Neuronal stem cell (in vitro differentiated cells): ENCODE measurements at regions not wholly inside any gene's neighbourhood (a gene's known extent, or its start where the extent isn't known, plus 50 kb on each side); places are given as distances from the start of the nearest gene placed in this dataset.
"Not testable (repeated sequence)": the region's sequence is repeated elsewhere in the genome, so short reads cannot be mapped to it uniquely, and the experiment has no call there.

Source experiments
- DNase-seq: peaks from one replicate; pipeline ENCODE4 v3.0.0-alpha.2; 2013; ENCODE audit warnings: low spot score
- H2AFZ ChIP-seq: one replicate; pipeline ENCODE4 v1.6.1; 2013; ENCODE audit warnings: mild to moderate bottlenecking, low read length, inconsistent platforms
- H2AK5ac ChIP-seq: 2 replicates; pipeline ENCODE4 v1.6.1; 2013; ENCODE audit warnings: low read depth, mild to moderate bottlenecking, inconsistent platforms, low read length, moderate library complexity, mixed read lengths
- H2BK120ac ChIP-seq: 2 replicates; pipeline ENCODE4 v1.6.1; 2013; ENCODE audit warnings: low read depth, mild to moderate bottlenecking, inconsistent platforms, low read length, moderate library complexity, mixed read lengths
- H2BK12ac ChIP-seq: one replicate; pipeline ENCODE4 v1.6.1; 2013; ENCODE audit warnings: low read length, inconsistent platforms
- H2BK15ac ChIP-seq: 2 replicates; pipeline ENCODE4 v1.6.1; 2013; ENCODE audit warnings: mild to moderate bottlenecking, low read length, inconsistent platforms, mixed read lengths
- H2BK5ac ChIP-seq: one replicate; pipeline ENCODE4 v1.6.1; 2013; ENCODE audit warnings: inconsistent platforms, mild to moderate bottlenecking, low read length, moderate library complexity
- H3K14ac ChIP-seq: one replicate; pipeline ENCODE4 v1.6.1; 2013; ENCODE audit warnings: low read length, inconsistent platforms
- H3K18ac ChIP-seq: 2 replicates; pipeline ENCODE4 v1.6.1; 2013; ENCODE audit warnings: low read length, inconsistent platforms
- H3K23ac ChIP-seq: 2 replicates; pipeline ENCODE4 v1.6.1; 2013; ENCODE audit warnings: low read depth, mild to moderate bottlenecking, mixed read lengths, low read length, inconsistent platforms; ENCODE audit not compliant: poor library complexity
- H3K27ac ChIP-seq: replicated peaks from 3 replicates; pipeline ENCODE4 v1.5.1; 2013; ENCODE audit warnings: low read length, inconsistent platforms
- H3K27me3 ChIP-seq, 3 experiments: 2 replicates each; pipeline ENCODE4 v1.6.1; 2013; ENCODE audit warnings: low read length in 3 of 3, mild to moderate bottlenecking in 2 of 3, inconsistent platforms in 1 of 3, low read depth in 1 of 3, mixed read lengths in 1 of 3, moderate library complexity in 1 of 3; ENCODE audit not compliant: control insufficient read depth in 3 of 3, insufficient read depth in 3 of 3
- H3K36me3 ChIP-seq, 2 donors: replicated peaks in 1 of 2; 2 replicates each; pipeline ENCODE4 v1.6.1; 2013; ENCODE audit warnings: low read length in 2 of 2; ENCODE audit not compliant: control insufficient read depth in 2 of 2, insufficient read depth in 2 of 2
- H3K4ac ChIP-seq: 2 replicates; pipeline ENCODE4 v1.6.1; 2013; ENCODE audit warnings: inconsistent platforms, mild to moderate bottlenecking, low read length, moderate library complexity
- H3K4me1 ChIP-seq, 2 donors: 1 replicate in 1 of 2; 2 replicates in 1 of 2; pipeline ENCODE4 v1.6.1; 2013; ENCODE audit warnings: low read length in 2 of 2, low read depth in 1 of 2; ENCODE audit not compliant: control insufficient read depth in 2 of 2, insufficient read depth in 1 of 2
- H3K4me2 ChIP-seq: one replicate; pipeline ENCODE4 v1.6.1; 2013; ENCODE audit warnings: mild to moderate bottlenecking, low read length, inconsistent platforms; ENCODE audit not compliant: insufficient read depth, poor library complexity, severe bottlenecking
- H3K4me3 ChIP-seq, 2 donors: 2 replicates each; pipeline ENCODE4 v1.5.1; 2013; ENCODE audit warnings: low read length in 2 of 2, mild to moderate bottlenecking in 2 of 2, inconsistent platforms in 1 of 2, moderate library complexity in 1 of 2
- H3K79me1 ChIP-seq: one replicate; pipeline ENCODE4 v1.6.1; 2013; ENCODE audit warnings: low read depth, mild to moderate bottlenecking, inconsistent platforms, low read length, moderate library complexity
- H3K9ac ChIP-seq: one replicate; pipeline ENCODE4 v1.6.1; 2013; ENCODE audit warnings: mild to moderate bottlenecking, low read depth, low read length, inconsistent platforms; ENCODE audit not compliant: poor library complexity
- H3K9me3 ChIP-seq, 2 donors: replicated peaks in 1 of 2; 2 replicates each; pipeline versions ENCODE3 to v1.6.1; 2013; ENCODE audit warnings: low read length in 2 of 2, mild to moderate bottlenecking in 2 of 2, inconsistent platforms in 1 of 2, low read depth in 1 of 2, mixed read lengths in 1 of 2, moderate library complexity in 1 of 2; ENCODE audit not compliant: control insufficient read depth in 2 of 2, insufficient read depth in 1 of 2
- H4K8ac ChIP-seq: one replicate; pipeline ENCODE4 v1.6.1; 2013; ENCODE audit warnings: low read depth, mild to moderate bottlenecking, inconsistent platforms, low read length, moderate library complexity
- H4K91ac ChIP-seq: one replicate; pipeline ENCODE4 v1.6.1; 2013; ENCODE audit warnings: low read length, low read depth, mild to moderate bottlenecking, inconsistent platforms; ENCODE audit not compliant: poor library complexity
- WGBS, 2 donors: extraction: QIAGEN DNeasy Blood & Tissue Kit; methylation state at CpG; one replicate each; pipeline ENCODE4 v1.1.7; 2013; ENCODE audit warnings: missing lambda C conversion rate in 2 of 2, mixed read lengths in 1 of 2; ENCODE audit not compliant: insufficient read length in 2 of 2, insufficient replicate concordance in 1 of 2; ENCODE audit errors: extremely low coverage in 2 of 2; 5-methylcytosine and 5-hydroxymethylcytosine counted together

DNA sequence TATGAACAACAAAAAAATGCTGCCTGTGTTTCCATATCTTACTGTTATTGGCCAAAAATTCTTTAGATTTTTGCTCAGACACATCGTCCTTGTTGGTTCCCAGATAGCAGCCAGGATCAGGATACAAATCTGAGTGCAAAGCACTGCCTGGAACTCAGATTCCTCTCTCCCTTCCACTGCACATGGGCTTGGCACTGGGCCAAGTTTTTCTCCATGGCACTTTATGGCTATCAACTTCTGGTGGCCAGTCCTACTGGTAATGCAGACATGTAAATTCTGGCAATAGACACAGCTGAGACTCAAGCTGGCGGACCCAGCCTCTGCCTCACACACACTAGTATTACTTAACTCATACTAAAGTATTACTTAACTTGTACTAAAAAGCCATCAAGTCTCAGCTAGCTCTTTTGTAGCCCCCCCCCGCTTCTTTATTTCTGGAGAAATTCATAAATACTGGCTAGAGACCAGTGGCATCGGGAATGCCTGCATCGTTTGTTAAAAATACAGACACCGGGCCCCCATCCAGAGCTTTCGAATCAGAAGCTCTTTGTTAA, 181.2 kb upstream of the COX10 start:
- H4K91ac ChIP-seq = no peak overlapping the region

GRCh38 chr17:13908971-13909370, 160.3 kb upstream of the COX10 start:
- not testable (repeated sequence) for H3K18ac ChIP-seq, H2BK5ac ChIP-seq, H3K79me1 ChIP-seq, H3K4ac ChIP-seq, H3K23ac ChIP-seq, H2AFZ ChIP-seq, H2BK12ac ChIP-seq, H3K27ac ChIP-seq, H3K4me1 ChIP-seq, H3K4me3 ChIP-seq, H3K14ac ChIP-seq, H2BK120ac ChIP-seq, H3K36me3 ChIP-seq, H4K91ac ChIP-seq, H3K4me2 ChIP-seq, H2BK15ac ChIP-seq, H3K9ac ChIP-seq, H3K9me3 ChIP-seq, H2AK5ac ChIP-seq, DNase-seq, H3K27me3 ChIP-seq, H4K8ac ChIP-seq

More for the DNA sequence above, 181.2 kb upstream of the COX10 start:
- DNase-seq = no peak
- Histone ChIP-seq H2BK15ac (no peak overlapping the region), H2BK5ac (no peak overlapping the region), H2AK5ac (no peak overlapping the region), H2BK120ac (no peak overlapping the region), H3K79me1 (no peaks in the 10 kb centered on the region), H2BK12ac (no peak overlapping the region), H3K4ac (no peak overlapping the region), H3K27ac (no peak overlapping the region), H3K4me2 (no peak overlapping the region), H3K36me3 (no peaks in the 10 kb centered on the region), H3K9ac (no peak overlapping the region), H3K14ac (no peak overlapping the region), H4K8ac (no peak overlapping the region), H2AFZ (no peak overlapping the region), H3K23ac (no peak overlapping the region), H3K18ac (peak overlapping the region; percentile 33), H3K27me3 (no peaks in the 10 kb centered on the region), H3K4me3 (no peak overlapping the region), H3K9me3 (no peaks in the 10 kb centered on the region), H3K4me1 (peaks cover 0 to 2% of the 10 kb centered on the region in 2 donors)
- no CpG with 5 or more reads among the region's 7 CpGs for WGBS, 2 donors

DNA sequence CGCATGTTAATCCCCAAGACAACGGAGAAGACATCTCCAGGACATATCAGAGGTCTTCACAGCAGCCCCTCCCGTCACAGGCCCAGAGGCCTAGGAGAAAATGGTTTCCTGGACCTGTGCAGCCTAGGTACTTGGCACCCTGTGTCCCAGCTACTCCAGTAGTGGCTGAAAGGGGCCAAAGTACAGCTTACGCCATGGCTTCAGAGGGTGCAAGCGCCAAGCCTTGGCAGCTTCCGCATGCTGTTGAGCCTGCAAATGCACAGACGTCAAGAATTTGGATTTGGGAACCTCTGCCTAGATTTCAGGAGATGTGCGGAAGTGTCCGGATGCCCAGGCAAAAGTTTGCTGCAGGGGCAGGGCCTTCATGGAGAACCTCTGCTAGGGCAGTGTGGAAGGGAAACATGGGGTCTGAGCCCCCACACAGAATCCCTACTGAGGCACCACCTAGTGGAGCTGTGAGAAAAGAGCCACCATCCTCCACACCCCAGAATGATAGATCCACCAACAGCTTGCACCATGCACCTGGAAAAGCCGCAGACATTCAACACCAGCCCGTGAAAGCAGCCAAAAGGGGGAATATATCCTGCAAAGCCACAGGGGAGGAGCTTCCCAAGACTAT, 159.3 kb upstream of the COX10 start:
- Histone ChIP-seq H2BK120ac (no peak overlapping the region), H3K4me3 (no peak overlapping the region), H2AFZ (no peak overlapping the region), H3K4me1 (no peaks in the 10 kb centered on the region), H3K4me2 (no peak overlapping the region), H3K27ac (no peak overlapping the region), H3K36me3 (no peaks in the 10 kb centered on the region), H3K79me1 (no peaks in the 10 kb centered on the region), H3K9me3 (peaks cover 0 to 2% of the 10 kb centered on the region in 2 donors), H4K8ac (no peak overlapping the region), H2BK12ac (no peak overlapping the region), H2BK5ac (no peak overlapping the region), H2AK5ac (no peak overlapping the region), H3K4ac (no peak overlapping the region), H3K9ac (no peak overlapping the region), H3K27me3 (no peaks in the 10 kb centered on the region), H3K14ac (no peak overlapping the region), H2BK15ac (no peak overlapping the region), H4K91ac (no peak overlapping the region), H3K18ac (peak overlapping the region; percentile 71), H3K23ac (no peak overlapping the region)
- DNase-seq = no peak
- no CpG with 5 or more reads among the region's 11 CpGs for WGBS, 2 donors

GRCh38 chr17:13917634-13918033, 151.7 kb upstream of the COX10 start:
- Histone ChIP-seq H2BK120ac (no peak overlapping the region), H3K9ac (no peak overlapping the region), H2BK15ac (no peak overlapping the region), H3K4me1 (peaks cover 0 to 3% of the 10 kb centered on the region in 2 donors), H3K9me3 (peaks cover 0 to 2% of the 10 kb centered on the region in 2 donors), H3K4me3 (no peak overlapping the region), H3K27me3 (no peaks in the 10 kb centered on the region), H4K91ac (no peak overlapping the region), H2BK5ac (no peak overlapping the region), H3K18ac (no peak overlapping the region), H2AFZ (no peak overlapping the region), H3K4ac (no peak overlapping the region), H3K4me2 (no peak overlapping the region), H2AK5ac (no peak overlapping the region), H3K36me3 (no peaks in the 10 kb centered on the region), H4K8ac (no peak overlapping the region), H3K23ac (no peak overlapping the region), H2BK12ac (no peak overlapping the region), H3K79me1 (no peaks in the 10 kb centered on the region), H3K14ac (no peak overlapping the region), H3K27ac (no peak overlapping the region)
- DNase-seq = no peak
